Fibroblast of the aortic adventitia (primary cell): ENCODE measurements at regions not wholly inside any gene's neighbourhood (a gene's known extent, or its start where the extent isn't known, plus 50 kb on each side); places are given as distances from the start of the nearest gene placed in this dataset.
A peak's percentile ranks its signal among the peaks of the same experiment; 100 is the strongest.

Experiments used
- DNase-seq: peaks from one replicate; pipeline ENCODE4 v3.0.0-alpha.2; 2010; ENCODE audit warnings: low read depth
- H3K4me3 ChIP-seq: 2 replicates; pipeline ENCODE4 v1.5.1; 2011; ENCODE audit warnings: low read depth, mild to moderate bottlenecking, control low read depth, low read length, moderate library complexity
- TF ChIP-seq, protein P1 (sequence below): IDR thresholded peaks from 2 replicates; pipeline ENCODE4 v1.5.1; 2011; ENCODE audit warnings: mild to moderate bottlenecking, low read length, control low read depth, inconsistent platforms; ENCODE audit not compliant: insufficient read depth

DNA sequence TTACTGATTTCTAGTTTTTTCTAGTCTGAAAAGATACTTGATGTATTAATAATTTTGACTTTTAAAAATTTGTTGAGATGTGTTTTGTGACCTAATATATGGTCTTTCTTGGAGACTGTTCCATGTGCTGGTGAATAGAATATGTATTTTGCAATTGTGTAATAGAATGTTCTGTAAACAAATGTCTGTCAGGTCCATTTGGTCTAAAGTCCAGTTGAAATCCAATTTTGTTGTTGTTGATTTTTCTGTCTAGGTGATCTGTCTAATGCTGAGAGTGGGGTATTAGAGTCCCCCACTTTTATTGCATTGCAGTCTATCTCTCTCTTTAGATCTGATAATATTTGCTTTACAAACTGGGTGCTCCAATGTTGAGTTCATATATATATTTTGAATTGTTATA lies 175.8 kb downstream of the RPAP3 start:
- no peak for DNase-seq
- no peak overlapping the region for H3K4me3 ChIP-seq
- TF ChIP-seq, protein P1, sequence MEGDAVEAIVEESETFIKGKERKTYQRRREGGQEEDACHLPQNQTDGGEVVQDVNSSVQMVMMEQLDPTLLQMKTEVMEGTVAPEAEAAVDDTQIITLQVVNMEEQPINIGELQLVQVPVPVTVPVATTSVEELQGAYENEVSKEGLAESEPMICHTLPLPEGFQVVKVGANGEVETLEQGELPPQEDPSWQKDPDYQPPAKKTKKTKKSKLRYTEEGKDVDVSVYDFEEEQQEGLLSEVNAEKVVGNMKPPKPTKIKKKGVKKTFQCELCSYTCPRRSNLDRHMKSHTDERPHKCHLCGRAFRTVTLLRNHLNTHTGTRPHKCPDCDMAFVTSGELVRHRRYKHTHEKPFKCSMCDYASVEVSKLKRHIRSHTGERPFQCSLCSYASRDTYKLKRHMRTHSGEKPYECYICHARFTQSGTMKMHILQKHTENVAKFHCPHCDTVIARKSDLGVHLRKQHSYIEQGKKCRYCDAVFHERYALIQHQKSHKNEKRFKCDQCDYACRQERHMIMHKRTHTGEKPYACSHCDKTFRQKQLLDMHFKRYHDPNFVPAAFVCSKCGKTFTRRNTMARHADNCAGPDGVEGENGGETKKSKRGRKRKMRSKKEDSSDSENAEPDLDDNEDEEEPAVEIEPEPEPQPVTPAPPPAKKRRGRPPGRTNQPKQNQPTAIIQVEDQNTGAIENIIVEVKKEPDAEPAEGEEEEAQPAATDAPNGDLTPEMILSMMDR: no peak

DNA sequence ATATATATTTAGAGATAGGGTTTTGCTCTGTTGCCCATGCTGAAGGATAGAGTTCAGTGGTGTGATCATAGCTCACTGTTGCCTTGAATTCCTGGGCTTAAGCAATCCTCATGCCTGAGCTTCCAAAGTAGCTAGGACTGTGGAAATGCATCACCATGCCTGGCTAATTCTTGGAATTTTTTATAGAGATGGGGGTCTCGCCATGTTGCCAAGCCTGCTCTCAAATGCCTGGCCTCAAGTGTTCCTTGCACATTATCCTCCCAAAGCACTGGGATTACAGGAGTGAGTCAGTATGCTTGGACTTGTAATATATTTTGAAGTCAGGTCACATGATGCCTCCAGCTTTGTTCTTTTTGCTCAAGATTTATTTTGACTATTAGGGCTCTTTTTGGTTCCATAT lies 178.0 kb downstream of the RPAP3 start:
- TF ChIP-seq, protein P1: no peak
- peak; percentile 70 for DNase-seq
- no peak overlapping the region for H3K4me3 ChIP-seq

DNA sequence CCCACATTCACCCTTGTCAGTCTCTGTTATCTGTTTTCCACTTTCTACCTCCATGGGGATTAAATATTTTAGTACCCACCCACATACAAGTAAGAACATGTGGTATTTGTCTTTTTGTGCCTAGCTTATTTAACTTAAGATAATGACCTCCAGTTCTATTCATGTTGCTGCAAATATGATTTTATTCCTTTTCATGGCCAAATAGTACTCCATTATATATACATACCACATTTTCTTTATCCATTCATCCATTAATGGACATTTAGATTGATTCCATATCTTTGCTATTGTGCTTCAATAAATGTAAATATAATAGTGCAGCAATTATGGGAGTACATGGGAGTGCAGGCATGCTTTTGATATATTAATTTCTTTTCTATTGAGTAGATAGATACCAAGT lies 185.8 kb downstream of the RPAP3 start:
- TF ChIP-seq, protein P1: no peak
- H3K4me3 ChIP-seq: no peak overlapping the region
- DNase-seq: no peak

DNA sequence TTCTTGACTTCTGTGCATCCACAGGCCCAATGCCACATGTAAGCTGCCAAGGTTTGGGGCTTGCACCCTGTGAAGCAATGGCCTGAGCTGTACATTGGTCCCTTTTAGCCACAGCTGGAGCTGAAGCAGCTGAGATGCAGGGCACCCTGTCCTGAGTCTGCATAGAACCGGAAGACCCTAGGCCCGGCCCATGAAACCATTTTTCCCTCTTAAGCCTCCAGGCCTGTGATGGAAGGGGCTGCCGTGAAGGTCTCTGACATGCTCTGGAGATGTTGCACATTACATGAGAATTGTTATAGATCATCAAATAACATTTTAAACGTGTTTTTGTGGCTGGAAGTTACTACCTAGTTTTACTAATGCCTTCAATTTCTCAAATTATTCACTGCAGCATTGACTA lies 188.7 kb downstream of the RPAP3 start:
- H3K4me3 ChIP-seq: no peak overlapping the region
- TF ChIP-seq, protein P1: no peak
- no peak for DNase-seq

DNA sequence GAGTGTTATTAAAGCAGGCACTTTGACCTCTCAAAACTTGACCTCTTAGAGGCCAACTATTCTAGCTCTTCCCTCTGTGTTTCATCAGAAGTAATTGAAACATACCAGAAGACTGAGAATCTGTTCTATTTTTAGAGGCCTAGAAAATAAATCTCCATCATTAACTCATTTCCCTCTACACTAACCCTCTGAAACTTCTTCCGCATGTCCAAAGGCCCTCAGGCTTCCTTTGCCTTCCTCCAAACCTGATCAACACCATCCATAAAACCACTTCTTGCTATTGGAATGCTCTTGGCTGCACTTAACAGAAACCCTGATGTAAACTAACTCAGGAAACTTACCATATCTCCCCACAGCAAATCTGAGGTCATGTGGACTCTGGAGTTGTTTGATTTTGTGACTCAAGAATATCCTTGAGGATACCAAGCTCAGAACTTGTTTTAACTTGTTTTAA lies 196.4 kb downstream of the RPAP3 start:
- peak; percentile 87 for DNase-seq
- TF ChIP-seq, protein P1: no peak
- H3K4me3 ChIP-seq: no peak overlapping the region

DNA sequence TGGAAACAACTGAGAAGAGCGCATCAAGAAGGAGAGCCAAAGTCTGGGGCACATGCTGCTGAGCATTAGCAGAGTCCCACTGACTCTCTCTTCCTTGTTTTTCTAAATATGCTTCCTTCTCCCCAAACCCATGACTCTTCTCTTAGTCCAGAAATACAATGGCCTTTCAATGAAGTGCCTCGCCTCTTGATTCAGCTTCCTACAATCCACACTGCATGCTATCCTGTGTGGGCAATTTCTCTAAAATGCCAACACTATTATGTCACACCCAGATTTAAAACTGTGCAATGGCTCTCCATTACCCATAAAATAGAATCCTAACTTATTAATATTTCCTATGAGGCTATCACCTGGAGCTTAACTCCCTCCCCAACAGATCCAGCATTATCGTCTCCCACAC lies 198.6 kb downstream of the RPAP3 start:
- TF ChIP-seq, protein P1: no peak
- H3K4me3 ChIP-seq: no peak overlapping the region
- peak; percentile 29 for DNase-seq

DNA sequence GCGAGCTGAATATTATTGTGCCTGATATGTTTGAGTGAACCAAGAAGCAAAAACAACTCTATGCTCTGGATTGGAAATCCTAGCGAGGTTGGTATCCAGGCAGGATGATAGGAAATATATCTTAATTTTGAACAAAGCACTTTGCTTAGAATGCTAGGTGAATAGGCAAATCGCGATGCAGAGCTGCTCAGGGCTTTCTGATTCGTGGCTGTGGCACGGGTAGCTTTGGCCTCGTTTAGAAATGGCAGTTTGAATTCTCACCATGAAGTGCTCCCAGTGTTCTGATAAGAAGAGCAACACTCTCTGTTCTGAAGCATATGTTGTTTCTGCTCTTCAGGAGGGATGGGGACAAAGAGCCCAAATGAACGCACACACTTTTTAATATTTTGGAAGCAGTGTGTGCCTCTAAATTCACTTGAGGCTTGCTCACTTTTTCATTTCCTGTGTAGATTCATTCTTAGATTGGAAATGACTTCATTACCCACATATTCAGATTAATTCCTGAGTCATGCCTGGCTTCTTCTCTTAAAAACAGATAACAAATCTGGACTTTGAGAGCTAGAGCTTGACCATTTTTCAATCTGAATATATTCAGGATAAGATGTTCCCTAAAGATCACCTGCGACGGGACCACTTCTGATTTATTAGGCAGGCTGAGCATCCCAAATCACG lies 200.9 kb downstream of the RPAP3 start:
- TF ChIP-seq, protein P1: no peak
- DNase-seq: peak; percentile 87
- H3K4me3 ChIP-seq: peak overlapping the region; percentile 39
